ENCODE measurements at regions not wholly inside any gene's neighbourhood (a gene's known extent, or its start where the extent isn't known, plus 50 kb on each side); places are given as distances from the start of the nearest gene placed in this dataset.
"Not testable (repeated sequence)": the region's sequence is repeated elsewhere in the genome, so short reads cannot be mapped to it uniquely, and the experiment has no call there.

DNA sequence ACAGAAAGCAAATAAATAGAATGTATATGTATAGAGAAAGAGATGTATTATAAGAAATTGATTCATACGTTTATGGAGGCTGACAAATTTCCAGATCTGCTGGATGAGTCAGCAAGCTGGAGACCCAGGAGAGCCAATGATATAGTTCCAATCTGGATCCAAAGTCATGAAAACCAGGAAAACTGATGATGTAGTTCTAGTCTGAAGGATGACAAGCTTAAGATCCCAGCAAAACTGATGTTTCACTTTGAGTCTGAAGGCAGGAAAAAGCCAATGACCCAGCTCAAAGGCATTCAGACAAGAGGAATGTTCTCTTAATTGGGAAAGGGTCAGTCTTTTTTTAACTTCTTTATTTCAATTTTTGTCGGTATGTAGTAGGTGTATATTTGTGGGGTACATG, 102.6 kb downstream of the LHFPL1 start:
- no peak for DNase-seq

DNA sequence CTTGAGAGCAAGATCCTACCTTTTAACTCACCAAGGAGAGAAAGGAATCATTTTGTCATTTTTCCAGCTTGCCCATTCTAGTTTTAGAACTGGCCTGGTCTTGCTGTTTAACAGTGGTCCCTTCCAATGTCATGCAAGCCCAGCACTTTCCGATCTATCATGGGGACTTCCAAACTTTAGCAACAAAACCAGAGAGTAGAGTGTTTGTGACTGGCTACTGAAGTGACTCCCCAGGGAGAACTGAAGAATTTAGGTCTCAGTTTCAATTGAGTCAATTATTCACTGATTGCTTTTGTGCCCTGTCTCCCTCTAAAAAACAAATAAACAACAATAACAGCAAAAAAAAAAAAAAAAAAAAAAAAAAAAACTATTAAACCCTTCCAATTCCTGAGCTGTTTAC, 108.3 kb downstream of the LHFPL1 start:
- no peak for DNase-seq

DNA sequence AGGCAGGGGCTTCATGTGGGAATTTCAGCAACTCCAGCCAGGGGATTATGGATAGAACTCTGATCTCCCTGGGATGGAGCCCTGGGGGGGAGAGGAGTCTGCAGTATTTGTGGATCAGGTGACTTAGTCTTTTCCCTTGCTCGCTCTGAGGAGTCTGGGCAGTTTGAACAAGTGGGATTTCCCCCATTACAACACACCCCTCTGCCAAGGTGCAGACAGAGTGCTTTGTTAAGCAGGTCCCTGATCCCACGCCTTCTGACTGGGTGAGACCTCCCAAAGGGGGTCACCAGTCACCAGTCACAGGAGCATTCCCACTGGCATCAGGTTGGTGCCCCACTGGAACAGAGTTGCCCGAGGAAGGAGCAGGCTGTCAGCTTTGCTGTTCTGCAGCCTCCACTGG, 123.9 kb downstream of the LHFPL1 start:
- DNase-seq: no peak

DNA sequence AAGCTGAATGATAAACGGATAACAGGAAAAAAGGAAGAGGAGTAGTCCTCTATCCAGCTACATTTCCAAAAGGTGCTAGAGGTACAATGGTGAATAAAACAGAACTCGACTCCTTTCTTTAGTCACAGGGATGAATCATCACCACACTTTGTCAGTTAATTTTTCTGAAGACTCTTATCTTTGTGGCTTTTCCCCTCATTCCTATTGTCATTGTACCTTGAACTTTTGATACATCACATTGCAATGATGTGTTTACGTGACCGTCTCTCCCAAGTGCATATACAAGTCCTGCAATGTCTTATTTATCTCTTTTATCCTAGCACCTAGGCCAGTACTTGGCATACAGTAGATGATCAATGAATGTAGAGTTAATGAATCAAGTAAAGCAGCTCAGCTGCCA, 134.7 kb downstream of the LHFPL1 start:
- DNase-seq: no peak

DNA sequence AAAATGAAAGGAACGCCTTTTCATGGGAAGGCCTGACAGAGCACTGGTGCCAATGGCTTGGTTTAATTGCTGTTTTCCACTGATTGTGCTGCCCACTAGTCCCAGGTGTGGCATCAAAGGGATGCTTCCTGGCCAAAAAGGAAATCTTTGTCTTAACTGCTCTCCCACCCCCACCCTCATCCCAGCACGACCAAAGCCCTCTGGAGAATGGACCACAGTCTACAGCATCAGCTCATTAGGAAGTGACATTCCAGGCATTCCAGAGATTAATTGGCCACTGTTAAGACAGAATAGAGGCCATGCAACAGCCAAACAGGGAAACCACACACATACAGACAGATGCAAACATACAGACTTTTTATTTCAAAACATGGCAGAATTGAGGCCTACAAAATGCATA, 143.2 kb downstream of the LHFPL1 start:
- DNase-seq: no peak

DNA sequence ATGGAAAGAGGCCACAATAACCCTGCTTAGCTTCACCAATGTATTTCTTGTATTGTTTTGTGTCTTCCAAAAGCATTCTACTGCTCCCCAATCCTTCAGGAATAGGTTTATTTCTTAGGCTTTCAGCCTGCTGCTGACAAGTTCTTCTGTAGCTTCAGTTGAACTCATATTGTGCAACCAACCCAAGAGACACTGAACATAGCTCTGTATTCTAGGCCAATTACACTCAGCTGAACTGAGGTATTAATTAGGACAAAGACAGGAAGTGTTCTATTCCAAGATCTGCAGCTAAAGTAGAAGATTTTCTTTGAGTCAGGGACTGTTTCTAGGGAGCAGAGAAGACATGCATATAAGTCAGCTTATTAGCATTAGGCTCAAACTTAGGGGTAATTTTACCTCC, 151.8 kb downstream of the LHFPL1 start:
- no peak for DNase-seq

DNA sequence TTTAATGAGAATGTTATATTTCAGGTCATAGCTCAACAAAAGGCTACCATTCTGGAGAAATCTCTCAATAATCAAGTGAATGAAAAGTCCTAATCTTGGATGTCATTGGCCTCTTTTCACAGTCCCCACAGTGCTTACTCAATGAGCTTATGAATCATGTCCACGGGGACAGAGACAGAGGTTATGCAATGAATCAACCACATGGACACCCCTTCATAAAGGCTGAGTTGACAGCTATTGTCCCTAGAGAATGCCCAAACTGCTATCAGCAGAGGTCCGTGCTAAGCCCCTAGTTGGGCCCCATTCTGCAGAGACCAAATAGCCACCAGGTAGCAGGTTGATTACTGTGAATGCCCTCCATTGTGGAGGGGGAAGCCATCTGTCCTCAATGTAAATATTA, 158.1 kb downstream of the LHFPL1 start:
- no peak for DNase-seq

DNA sequence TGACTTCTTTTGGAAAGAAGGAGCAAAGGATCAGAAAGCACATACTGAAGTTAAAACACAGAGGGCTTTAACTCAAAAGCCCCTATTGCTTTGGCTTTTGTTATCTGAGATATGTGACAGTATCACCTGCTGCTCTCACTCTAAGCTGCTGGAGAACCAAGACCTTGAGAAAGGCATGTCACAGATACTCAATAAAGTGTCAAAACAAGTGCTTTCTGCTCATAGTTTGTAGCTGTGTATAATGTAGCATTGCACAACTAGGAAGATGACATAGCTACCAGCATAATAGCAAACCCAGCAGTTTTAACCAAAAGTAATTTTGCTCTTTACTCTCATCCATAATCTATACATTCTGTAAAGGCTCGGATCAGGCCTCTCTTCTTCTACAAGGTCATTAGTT, 159.6 kb downstream of the LHFPL1 start:
- no peak for DNase-seq

DNA sequence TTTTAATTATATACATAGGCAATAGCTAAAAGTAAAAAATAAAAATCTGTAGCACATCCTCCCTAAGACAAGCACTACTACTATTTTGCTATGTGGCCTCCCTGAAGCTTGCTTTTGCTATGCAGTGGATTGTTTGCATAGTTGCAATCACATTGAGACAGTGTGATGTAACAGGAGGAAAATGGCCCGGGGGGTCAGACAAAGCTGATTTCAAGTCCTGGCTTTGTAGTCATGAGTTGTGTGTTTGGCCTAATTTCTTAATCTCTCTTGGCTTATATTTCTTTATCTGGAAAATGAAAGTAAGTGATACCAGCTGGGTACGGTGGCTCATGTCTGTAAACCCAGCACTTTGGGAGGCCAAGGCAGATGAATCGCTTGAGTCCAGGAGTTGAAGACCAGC, 166.6 kb downstream of the LHFPL1 start:
- no peak for DNase-seq

DNA sequence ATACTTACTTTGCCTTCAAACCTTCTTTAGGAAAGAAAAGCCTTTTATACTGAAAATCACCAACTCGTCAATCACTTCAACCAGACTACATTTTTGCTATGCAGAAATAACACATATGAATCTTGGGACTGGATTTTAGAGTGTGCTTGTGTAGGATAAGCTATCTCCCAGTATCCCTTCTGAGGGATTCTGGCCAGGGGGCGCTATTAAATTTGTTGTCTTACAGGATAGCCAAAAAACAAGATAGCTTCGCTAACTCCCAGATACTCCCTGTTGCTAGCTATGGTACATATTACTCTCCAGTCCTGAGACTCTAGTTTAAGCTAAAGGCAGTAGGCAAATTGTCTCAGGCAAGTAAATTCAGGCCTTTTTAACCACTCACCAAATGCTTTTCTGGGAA, 167.2 kb downstream of the LHFPL1 start:
- DNase-seq: no peak

DNA sequence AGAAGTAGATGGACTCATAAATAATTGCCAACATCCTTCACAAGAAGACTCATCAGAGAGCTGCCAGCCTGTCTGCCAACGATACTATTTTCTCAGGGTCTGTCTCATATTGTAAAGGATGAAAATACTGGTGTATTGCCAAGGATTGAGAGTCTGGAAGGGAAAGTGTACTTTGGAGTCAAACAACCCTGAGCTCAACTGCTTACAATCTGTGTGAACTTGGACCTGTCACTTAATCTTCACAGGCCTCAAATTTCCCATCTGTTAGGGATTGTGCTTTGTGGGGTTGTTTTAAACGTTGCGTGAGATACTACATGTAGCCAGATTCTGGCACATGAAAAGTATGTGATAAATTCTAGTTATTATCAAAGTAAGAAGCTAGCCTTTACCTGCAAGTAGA, 169.1 kb downstream of the LHFPL1 start:
- no peak for DNase-seq

DNA sequence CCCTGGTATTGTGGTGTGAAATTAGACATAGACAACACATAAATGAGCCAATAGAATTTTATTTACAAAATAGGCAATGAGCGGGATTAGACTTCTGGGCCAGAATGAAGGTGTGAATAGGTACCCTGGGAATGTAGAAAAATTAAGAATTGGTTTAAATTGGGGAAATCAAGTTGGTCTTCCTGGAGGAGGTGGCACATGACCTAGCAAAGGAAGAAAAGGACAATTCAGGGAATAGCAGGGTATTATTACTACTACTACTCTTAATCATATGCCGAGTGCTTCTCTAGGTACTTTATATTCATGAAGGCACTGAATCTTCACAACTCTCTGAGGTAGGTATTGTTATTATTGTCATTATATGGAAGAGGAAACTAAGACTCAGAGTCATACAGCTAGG, 202.1 kb downstream of the LHFPL1 start:
- no peak for DNase-seq

DNA sequence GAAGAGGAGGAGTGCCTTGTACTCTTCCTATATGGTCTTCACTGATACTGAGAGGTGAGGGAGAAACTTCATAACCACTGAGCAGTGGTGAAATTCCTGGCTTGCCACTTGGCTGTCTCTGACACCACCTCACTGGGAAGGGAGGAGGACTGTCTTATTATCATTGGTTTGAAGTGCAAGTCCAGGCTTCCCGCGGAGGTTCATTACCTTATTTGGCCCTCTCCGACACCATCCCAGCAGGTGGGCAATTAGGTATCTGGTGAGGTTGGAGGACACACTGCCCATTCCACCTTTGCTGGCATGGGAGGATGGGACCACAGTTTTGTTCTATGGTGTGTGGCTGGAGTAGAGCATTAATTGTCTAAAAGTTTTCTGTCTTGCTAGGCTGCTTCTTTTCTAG, 206.1 kb downstream of the LHFPL1 start:
- no peak for DNase-seq

DNA sequence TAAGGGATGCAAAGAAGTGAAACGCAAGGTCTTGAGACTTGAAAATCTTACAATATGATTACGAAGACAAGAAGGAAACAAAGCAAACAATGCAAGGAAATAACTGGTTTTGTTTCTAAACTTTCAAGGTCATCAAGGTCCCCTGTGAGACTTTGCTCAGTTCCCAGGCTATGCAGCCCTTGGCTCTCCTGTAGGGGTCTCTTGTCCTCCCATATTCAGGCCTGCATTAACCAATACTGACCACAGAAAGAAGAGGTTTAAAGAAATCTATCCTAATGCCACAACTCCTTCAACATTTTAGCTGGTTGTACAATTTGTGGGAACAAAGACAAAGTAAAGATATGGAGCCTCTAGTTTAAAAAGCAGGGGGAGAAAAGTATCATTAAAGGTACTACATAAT, 209.2 kb downstream of the LHFPL1 start:
- no peak for DNase-seq

DNA sequence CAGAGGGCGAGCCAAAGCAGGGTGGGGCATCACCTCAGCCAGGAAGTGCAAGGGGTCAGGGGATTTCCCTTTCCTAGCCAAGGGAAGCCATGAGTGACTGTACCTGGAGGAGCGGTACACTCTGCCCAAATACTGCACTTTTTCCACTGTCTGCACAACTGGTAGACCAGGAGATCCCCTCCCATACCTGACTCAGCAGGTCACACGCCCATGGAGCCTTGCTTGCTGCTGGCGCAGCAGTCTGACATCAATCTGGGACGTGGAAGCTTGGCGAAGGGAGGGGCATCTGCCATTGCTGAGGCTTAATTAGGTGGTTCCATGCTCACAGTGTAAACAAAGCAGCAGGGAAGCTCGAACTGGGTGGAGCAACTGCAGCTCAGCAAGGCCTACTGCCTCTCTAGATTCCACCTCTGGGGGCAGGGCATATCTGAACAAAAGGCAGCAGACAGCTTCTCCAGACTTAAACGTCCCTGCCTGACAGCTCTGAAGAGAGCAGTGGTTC, 217.7 kb downstream of the LHFPL1 start:
- not testable (repeated sequence) for DNase-seq

DNA sequence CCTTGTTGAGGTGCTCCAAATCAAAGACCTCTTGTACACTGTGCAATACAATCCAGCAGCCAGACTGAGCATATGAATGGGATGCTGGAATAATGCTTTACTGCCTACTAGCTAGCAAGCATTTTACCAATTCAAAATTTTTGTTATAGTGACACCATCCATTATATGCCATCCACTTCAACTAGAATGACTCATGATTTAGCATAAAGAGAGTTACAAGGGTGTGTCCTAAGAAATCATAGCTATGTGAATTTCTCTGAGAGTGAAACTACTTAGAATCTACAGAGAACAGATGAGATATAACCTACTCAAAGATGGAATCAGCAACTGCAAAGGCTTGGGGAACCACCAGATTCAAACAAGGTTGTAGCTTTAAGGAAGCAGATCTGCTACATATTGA, 221.9 kb downstream of the LHFPL1 start:
- DNase-seq: no peak

DNA sequence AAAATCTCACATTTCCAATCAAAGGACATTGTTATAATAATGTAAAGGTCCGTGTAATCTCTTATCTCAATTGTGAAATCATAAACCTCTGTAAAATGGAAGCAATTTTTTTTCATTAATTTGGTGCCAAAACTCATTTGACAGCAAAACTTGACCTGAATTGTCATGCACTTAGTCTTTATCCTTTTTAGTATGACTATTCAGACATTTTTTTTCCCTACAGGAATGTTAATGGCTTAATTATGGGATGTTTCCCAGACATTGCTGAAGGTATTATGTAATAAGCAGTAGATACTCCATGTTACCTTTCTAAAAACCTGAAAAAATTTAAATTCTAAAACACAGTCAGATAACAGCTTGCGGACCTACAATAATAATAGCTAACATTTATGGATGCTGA, 228.9 kb downstream of the LHFPL1 start:
- no peak for DNase-seq

DNA sequence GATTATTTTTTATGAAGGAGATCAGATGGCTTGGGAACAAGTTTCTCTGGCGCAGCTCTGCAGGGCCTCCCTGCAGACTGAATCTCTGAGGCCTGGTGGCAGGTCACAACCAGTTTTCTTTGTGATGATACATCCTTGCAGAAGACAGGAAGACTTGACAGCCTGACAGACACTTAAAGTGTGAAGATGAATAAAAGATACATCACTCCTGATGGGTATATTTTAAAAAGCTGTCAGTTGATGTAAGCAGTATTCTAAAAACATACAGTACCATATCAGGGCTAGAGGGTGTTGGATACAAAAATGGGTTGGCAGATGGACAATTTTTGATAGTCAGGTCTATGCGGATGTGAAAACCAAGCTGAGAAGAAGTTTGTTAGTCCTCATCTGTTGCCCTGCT, 239.5 kb downstream of the LHFPL1 start:
- DNase-seq: no peak

DNA sequence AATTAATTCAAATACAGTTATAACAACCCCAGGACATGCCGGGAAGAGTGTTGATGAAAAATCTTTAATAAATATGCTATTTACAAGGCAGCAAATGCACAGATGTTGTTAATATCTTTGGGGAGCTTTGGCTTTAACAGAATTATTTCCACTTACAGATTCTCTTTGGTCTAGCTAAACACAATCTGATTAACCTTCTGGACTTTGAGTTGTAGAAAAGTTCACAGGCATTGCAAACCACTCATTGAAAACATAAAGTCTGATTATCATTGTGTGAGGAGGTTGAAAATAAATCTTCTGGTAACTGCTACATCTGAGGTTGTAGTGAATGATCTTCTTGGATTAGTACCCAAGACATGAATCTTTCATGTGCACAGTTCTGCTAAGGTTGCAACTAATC, 255.6 kb downstream of the LHFPL1 start:
- DNase-seq: no peak

DNA sequence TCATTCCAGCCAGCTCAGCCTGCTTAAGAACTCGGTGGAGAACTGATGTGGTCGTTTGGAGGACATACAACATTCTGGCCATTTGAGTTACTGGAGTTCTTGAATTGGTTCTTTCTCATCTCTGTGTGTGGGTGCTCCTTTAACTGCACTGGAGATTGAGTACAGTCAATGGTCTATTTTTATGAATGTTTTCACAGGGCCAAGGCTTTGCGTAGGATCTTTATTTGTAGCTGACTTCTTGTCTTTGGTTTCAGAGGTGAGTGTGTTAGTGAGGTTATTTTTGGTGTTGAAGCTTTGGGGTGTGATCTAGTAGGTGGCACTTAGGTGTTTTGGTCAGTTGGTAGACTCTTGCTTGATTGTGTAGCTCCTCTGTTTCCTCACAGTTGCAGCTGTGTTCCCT, 288.4 kb downstream of the LHFPL1 start:
- no peak for DNase-seq

DNA sequence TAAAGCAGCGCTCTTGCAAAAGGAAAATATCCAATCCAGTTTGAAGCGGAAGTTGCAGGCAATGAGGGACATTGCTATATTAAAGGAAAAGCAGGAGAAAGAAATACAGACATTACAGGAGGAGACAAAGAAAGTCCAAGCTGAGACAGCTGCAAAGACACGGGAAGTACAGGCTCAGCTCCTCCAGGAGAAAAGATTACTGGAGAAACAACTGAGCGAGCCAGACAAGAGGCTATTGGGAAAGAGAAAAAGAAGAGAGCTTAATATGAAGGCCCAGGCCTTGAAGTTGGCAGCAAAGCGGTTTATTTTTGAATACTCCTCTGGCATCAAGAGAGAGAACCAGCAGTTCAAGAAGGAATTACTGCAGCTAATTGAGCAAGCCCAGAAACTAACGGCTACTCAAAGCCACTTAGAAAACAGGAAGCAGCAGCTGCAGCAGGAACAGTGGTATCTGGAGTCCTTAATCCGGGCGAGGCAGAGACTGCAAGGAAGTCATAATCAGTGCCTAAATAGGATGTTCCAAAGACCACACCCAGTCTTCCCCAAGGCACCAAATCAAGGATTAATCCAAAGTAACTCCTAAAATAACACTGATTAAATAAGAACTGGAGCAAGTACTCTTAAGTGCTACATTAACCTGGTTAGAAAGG, 298.0 kb downstream of the LHFPL1 start:
- peak in 1 of 4 experiments; percentile 1 for DNase-seq

DNA sequence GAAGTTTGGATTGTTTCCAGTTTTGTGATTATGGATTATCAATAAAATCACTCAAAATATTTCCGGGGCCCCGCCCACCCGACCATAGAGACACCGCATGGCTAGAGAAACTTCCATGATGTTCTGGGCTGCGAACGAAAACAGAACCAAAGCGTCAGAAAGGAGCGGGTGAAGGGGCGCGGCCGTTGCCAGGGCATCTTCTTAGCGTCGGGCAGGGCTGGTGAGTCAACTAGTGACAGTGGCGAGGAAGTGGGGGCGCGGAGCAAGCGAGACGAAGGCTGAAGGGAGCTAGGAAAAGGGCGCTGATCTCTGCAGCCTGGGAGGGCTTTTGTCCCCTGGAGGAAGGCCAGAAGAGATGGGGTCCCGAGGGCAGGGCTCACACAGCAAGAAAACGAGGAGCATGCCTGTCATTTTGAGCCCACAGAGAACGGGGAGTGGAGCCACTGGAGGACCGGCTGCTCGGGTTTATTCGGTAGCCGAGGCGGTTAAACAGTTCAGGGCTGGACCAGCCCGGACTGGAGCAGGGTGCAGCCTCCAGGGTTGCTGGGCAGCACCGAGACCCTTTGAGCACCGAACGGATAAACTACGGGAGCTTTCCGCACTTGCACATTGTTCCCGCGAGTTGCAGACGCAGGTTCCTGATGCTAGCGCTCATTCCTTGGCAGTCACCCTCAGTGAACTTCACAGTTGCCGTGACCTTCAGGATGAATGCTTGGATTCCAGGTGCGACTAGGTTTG, 298.1 kb upstream of the TRPC5 start:
- DNase-seq: no peak

DNA sequence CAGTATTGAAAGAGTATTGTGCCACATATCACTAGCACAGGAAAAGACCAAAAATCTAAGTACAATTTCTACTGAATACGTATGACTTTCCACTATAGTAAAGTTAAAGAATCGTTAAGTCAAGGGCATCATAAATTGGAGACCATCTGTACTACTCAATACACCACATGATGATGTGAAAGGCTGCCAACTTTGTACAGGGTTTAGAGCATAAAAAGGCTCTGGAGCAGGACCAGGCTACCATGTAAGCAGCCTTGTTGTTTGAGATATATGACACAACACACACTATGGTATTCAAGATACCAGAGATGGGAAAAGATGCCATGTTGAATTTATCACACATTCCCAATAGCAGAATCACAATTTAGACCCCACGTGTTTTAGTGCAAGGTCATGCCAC, 294.9 kb upstream of the TRPC5 start:
- no peak for DNase-seq

DNA sequence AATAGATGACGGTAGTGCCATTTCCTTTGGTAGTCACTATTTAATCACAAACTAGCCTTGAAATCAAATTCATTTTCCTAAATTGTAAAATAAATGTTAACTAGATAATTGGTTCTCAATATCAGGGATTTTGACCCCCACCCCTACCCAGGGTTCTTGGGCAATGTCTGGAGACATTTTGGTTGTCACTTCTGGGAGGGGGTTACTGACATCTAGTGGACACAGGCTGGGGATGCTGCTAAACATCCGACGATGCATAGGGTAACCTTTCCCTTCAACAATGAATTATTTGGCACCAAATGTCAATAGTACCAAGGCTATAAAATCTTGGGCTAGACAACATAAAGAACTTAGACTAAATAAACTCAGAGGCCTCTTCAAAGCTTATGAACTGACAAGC, 285.8 kb upstream of the TRPC5 start:
- DNase-seq: no peak

DNA sequence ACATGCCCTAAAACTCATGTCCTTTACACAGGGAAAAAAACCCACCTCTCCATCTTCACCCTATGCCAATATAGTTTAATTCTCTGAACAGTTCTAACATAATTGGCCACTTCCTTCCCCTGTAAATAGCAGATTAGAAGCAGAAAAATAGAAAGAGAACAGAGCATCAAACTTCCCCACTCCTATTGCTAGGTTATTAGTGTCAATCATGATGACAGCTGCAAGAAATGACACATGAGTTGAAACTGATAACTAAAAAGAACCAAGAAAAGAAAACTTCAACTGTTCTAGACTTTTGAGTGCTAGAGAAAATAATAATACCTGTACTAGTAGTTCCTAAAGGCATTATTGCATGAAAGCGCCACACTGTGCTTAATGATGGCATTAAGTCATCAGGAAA, 284.5 kb upstream of the TRPC5 start:
- no peak for DNase-seq
